ENCODE measurements at regions not wholly inside any gene's neighbourhood (a gene's known extent, or its start where the extent isn't known, plus 50 kb on each side); places are given as distances from the start of the nearest gene placed in this dataset.

- H3K36me3 ChIP-seq = no peaks in the 10 kb centered on the region
- H3K9me3 ChIP-seq = no peaks in the 10 kb centered on the region
- 42 to 66% (median 49%) methylated on average over 2 of the region's 2 CpGs for WGBS, 5 donors
- peaks cover 0 to 4% (median 0%) of the 10 kb centered on the region in 3 donors for H3K27me3 ChIP-seq
- TF ChIP-seq EP300 (IDR thresholded peaks at IDR 0.05) (no peak), POLR2A (IDR thresholded peaks at IDR 0.05) (no peak), CTCF (IDR thresholded peaks at IDR 0.05) (no peak), POLR2AphosphoS5 (IDR thresholded peaks at IDR 0.05) (no peak)
- no peak overlapping the region for H3K27ac ChIP-seq
- DNase-seq = no peak
- intact Hi-C loops (cut with DNase I; ENCODE audit: low total_unique reads) = no loop called here
- H3K4me3 ChIP-seq = no peak overlapping the region
- H3K4me1 ChIP-seq = peaks cover 0 to 4% (median 0%) of the 10 kb centered on the region in 4 donors
These were observed 151.9 kb upstream of the ANK2 start for GRCh38 chr4:112897543-112897942.

GRCh38 chr4:112898357-112899141, 150.9 kb upstream of the ANK2 start:
- Histone ChIP-seq H3K4me3 (no peak overlapping the region), H3K36me3 (no peaks in the 10 kb centered on the region), H3K4me1 (peaks cover 0 to 4% (median 0%) of the 10 kb centered on the region in 4 donors), H3K27me3 (peaks cover 0 to 4% (median 0%) of the 10 kb centered on the region in 3 donors), H3K9me3 (no peaks in the 10 kb centered on the region), H3K27ac (no peak overlapping the region)
- DNase-seq = no peak
- TF ChIP-seq CTCF (IDR thresholded peaks at IDR 0.05) (no peak), POLR2AphosphoS5 (IDR thresholded peaks at IDR 0.05) (no peak)
- intact Hi-C loops (cut with DNase I; ENCODE audit: low total_unique reads) = no loop called here
- WGBS, 5 donors = 42 to 59% (median 49%) methylated on average over 4 of the region's 4 CpGs

- H3K4me1 ChIP-seq = peaks cover 0 to 4% (median 0%) of the 10 kb centered on the region in 4 donors
- H3K36me3 ChIP-seq = no peaks in the 10 kb centered on the region
- H3K27me3 ChIP-seq = peaks cover 0 to 4% (median 0%) of the 10 kb centered on the region in 3 donors
- no peaks in the 10 kb centered on the region for H3K9me3 ChIP-seq
- intact Hi-C loops (cut with DNase I; ENCODE audit: low total_unique reads) = no loop called here
- TF ChIP-seq EP300 (IDR thresholded peaks at IDR 0.05) (no peak), CTCF (IDR thresholded peaks at IDR 0.05) (no peak), POLR2AphosphoS5 (IDR thresholded peaks at IDR 0.05) (no peak), POLR2A (IDR thresholded peaks at IDR 0.05) (no peak)
- no peak overlapping the region for H3K4me3 ChIP-seq
- no peak for DNase-seq
- no peak overlapping the region for H3K27ac ChIP-seq
- WGBS, 5 donors = 29 to 45% (median 40%) methylated on average over 2 of the region's 2 CpGs
These were observed 149.0 kb upstream of the ANK2 start for GRCh38 chr4:112900416-112900815.

- H3K27ac ChIP-seq = no peak overlapping the region
- TF ChIP-seq POLR2AphosphoS5 (IDR thresholded peaks at IDR 0.05) = no peak
- no peak for TF ChIP-seq EP300 (IDR thresholded peaks at IDR 0.05)
- no peak for TF ChIP-seq CTCF (IDR thresholded peaks at IDR 0.05)
- no peak for TF ChIP-seq POLR2A (IDR thresholded peaks at IDR 0.05)
- H3K4me1 ChIP-seq = no peaks in the 10 kb centered on the region
- H3K4me3 ChIP-seq = no peak overlapping the region
- DNase-seq = no peak
- intact Hi-C loops (cut with DNase I; ENCODE audit: low total_unique reads) = no loop called here
- peaks cover 0 to 4% (median 0%) of the 10 kb centered on the region in 3 donors for H3K27me3 ChIP-seq
- no peaks in the 10 kb centered on the region for H3K9me3 ChIP-seq
- H3K36me3 ChIP-seq = no peaks in the 10 kb centered on the region
- WGBS, 5 donors = 78 to 97% (median 95%) methylated on average over 1 of the region's 1 CpG
These were observed 147.5 kb upstream of the ANK2 start for GRCh38 chr4:112901962-112902411.
